HG03378 (cell line): ENCODE measurements at regions not wholly inside any gene's neighbourhood (a gene's known extent, or its start where the extent isn't known, plus 50 kb on each side); places are given as distances from the start of the nearest gene placed in this dataset.
"Not testable (repeated sequence)": the region's sequence is repeated elsewhere in the genome, so short reads cannot be mapped to it uniquely, and the experiment has no call there.

ENCODE experiments used
- ATAC-seq: cut with Tn5 transposase; IDR thresholded peaks from one replicate; pipeline ENCODE4 v1.9.1; 2021; ENCODE audit warnings: mild to moderate bottlenecking, moderate library complexity; ENCODE audit not compliant: unreplicated experiment

- no peak for ATAC-seq
Measured at GRCh38 chr10:6929148-6929830, 349.2 kb upstream of the PRKCQ start.

DNA sequence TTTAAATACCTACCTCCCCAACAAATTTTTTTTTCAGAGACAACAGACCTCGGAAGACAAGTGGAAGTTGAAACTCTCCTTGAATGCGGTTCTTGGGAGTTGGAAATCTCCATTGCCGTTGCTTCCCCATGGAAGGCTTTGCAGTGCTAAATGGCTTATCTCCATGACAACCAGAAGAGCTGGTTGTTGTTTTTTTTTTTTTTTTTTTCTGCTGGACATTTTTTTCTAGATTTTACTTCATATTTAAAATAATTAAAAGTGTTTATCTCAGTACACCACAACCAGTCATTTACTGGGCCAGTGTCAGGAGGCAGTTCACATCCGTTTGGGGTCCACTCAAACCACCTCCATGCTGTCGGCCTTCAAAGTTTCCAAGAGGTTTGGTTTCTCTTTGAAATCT, 348.5 kb upstream of the PRKCQ start:
- ATAC-seq = no peak

DNA sequence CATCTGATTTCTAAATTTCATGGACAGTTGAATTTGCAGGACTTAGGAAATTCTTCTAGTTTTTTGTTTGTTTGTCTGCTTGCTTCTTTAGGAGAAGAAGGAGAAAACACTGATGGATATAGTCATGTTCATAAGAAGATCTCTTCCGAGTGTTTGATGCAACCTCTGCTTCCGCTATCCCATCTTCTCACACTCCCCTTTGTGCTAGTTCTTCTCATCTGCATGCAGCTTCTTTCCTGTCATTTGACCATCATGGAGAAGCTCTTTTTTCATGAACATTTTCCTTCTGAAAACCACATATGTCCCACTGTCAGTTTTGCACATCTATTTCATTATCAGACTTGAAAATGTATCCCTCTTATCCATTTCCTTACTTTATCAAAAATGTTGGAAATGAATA, 346.9 kb upstream of the PRKCQ start:
- ATAC-seq = no peak

GRCh38 chr10:6925146-6925545, 345.1 kb upstream of the PRKCQ start:
- ATAC-seq = no peak

- no peak for ATAC-seq
Measured at GRCh38 chr10:6924166-6924565, 344.1 kb upstream of the PRKCQ start.

GRCh38 chr10:6921026-6921425, 340.9 kb upstream of the PRKCQ start:
- not testable (repeated sequence) for ATAC-seq

DNA sequence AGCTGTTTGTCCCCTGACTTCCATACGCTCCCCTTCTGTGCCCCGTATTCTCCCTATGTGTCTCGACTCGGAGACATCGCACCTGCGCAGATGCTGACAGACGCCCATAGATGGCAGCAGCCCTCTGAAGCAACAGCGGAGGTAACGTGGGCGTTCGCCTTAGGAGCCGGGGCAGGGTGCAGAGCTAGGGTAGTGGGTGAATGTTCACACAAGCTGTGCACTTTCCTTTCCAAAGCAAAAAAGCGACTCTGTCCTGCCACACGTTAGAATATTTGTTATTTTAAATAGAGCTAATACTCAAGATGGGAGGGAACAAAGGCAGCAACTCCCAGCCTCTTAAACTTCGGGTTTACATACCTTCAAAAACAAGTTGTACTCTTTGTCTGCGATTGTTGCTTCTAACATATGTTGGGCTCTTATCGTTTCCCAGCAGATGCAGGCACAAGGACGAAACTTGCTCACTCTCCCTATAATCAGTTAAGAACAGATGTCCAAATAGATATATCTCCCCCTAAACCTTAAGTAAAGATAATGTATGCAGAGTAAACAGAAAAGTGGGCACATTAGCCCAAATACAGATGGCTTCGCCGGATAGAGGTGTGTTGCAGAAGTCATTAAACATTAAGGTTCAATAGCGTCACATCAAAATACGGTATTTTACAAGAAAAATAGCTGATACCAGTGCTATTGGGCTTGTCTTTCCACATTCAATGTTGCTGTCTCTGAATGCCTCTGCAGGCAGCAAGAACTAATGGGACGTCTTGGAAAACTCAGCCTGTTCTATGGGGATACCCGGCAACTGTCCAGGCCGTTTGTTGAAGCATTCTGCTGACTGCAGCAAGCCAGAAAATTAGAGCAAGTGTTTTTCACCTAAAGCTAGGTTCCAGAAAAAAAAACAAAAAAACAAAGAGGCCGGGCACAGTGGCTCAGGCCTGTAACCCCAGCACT, 340.3 kb upstream of the PRKCQ start:
- peak; percentile 89 for ATAC-seq

- ATAC-seq = no peak
Measured at GRCh38 chr10:6919077-6919476, 339.0 kb upstream of the PRKCQ start.

DNA sequence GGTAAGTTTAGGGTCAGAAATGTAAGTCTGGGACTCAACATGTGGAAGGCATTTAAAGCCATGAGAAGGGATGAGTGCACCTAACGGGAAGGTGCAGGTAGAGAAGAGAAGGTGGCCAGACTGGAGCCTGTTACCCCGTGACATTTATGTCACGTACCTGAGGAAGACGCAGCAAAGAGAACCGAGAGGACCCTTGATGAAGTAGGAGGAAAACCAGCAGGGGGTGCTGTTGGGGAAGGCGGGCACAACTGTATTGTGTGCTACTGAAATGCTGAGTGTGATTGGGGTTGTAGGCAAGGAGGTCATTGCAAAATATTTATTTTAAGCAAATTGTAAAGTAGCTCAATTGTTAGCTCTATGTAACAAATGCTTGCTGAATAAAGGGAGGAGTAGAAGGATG, 338.2 kb upstream of the PRKCQ start:
- ATAC-seq = no peak

GRCh38 chr10:6917125-6917524, 337.0 kb upstream of the PRKCQ start:
- ATAC-seq = no peak

GRCh38 chr10:6916601-6917000, 336.5 kb upstream of the PRKCQ start:
- ATAC-seq = peak; percentile 66

GRCh38 chr10:6915307-6915706, 335.2 kb upstream of the PRKCQ start:
- no peak for ATAC-seq

DNA sequence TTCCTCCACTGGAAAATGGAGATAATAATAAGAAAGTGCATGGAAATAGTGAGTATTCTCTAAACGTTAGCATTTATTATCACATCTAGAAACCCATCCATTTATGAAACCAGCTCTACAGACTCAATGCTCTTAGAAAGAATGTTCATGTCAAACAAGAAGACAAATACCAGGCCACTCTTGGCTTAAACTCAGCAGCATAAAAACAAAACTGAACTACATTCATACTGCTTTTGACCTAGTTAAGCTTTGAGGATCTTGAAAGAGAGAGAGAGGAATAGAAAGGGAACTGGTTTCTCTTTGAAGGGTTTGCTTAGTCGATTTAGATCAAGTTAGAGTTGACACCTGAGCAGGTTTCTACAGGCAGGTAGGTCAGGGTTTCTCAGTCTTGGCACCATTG, 332.9 kb upstream of the PRKCQ start:
- no peak for ATAC-seq

- no peak for ATAC-seq
Measured at GRCh38 chr10:6912424-6912823, 332.3 kb upstream of the PRKCQ start.

GRCh38 chr10:6912021-6912420, 331.9 kb upstream of the PRKCQ start:
- no peak for ATAC-seq

DNA sequence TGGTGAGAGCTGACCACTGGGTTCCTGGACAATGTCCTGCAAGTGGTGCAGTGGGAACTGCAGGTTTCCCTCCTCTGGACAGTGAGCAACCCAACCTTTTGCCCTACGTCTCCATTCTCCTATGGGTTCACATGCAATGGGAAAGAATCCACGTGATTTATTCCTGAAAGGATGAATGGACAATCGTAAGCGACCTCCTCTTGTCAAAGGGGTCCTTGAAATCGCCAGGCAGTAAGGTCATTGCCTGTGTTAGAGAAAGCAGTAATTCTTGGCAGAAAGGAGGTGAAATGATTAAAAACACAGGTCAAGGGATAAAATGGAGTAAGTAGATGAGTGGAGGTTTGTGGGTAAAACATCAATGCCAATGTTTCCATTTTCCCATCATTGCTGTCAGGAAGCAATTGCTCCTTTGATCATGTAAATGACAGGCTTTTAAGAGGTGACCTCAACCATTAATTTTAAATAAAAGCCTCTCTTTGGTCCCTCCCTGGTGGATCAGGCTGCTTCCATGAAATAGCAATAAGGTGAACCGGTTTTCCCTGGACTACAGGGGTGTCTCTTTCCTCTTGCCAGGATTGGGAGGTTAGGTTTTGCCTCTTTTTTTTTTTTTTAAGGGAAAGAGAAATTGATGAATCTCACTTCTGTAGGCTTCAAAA, 330.0 kb upstream of the PRKCQ start:
- ATAC-seq = no peak

- ATAC-seq = no peak
Measured at GRCh38 chr10:6907877-6908530, 327.9 kb upstream of the PRKCQ start.

DNA sequence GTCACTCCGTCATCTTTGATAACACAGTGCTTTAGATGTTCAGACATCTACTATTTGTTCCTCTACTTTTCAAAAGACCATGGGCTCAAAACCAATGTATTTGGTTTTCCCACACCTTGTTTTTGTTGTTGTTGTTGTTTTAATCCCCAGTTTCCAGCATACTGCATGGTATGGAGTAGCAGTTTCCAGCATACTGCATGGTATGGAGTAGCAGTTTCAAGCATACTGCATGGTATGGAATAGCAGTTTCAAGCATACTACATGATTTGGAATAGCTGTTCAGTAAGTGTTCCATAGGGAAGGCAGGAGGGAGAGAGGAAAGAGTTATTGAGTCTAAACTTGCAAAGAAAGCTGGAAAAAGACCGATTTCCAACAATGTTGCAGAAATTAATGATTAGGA, 314.3 kb upstream of the PRKCQ start:
- no peak for ATAC-seq

GRCh38 chr10:6892864-6893263, 312.8 kb upstream of the PRKCQ start:
- ATAC-seq = no peak

- ATAC-seq = no peak
Measured at GRCh38 chr10:6891924-6892323, 311.8 kb upstream of the PRKCQ start.

DNA sequence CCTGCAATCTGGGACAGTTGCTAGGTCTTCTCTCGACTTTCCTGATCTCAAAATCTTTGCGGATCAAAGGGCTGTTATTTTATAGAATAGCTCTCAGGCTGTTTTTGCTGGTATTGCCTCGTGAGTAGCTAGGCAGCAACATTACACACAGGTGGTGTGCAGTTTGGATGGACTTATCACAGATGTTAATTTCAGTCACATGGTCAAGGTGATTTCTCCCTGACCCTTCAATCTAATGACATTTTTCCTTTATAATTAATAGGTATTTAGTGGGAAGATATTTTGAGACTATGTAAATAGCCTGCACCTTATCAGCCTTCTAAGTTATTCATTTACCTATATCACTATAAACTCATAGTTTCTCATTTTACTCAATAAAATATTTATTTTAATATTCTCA, 309.6 kb upstream of the PRKCQ start:
- ATAC-seq = no peak
